ENCODE measurements at regions not wholly inside any gene's neighbourhood (a gene's known extent, or its start where the extent isn't known, plus 50 kb on each side); places are given as distances from the start of the nearest gene placed in this dataset.

GRCh38 chr12:60995256-60995825 is 1264.9 kb upstream of the USP15 start:
- no peak for DNase-seq (ENCODE audit: low read depth in 1 of 2, low spot score in 1 of 2)
- H3K4me3 ChIP-seq = no peak overlapping the region
- H3K9me3 ChIP-seq (ENCODE audit: low read depth) = no peaks in the 10 kb centered on the region
- no peaks in the 10 kb centered on the region for H3K36me3 ChIP-seq
- no peaks in the 10 kb centered on the region for H3K27me3 ChIP-seq
- TF ChIP-seq CTCF (IDR thresholded peaks at IDR 0.05; ENCODE audit: low read depth, low read length) = no peak
- no peaks in the 10 kb centered on the region for H3K4me1 ChIP-seq (ENCODE audit: low read depth)
- no peak overlapping the region for H3K27ac ChIP-seq

GRCh38 chr12:60997869-60998378 is 1262.3 kb upstream of the USP15 start:
- TF ChIP-seq CTCF (IDR thresholded peaks at IDR 0.05; ENCODE audit: low read depth, low read length) = no peak
- H3K9me3 ChIP-seq (ENCODE audit: low read depth) = no peaks in the 10 kb centered on the region

GRCh38 chr12:61009192-61009591 is 1251.0 kb upstream of the USP15 start:
- Histone ChIP-seq H3K27me3 (no peaks in the 10 kb centered on the region), H3K36me3 (no peaks in the 10 kb centered on the region), H3K4me1 (ENCODE audit: low read depth) (no peaks in the 10 kb centered on the region), H3K9me3 (ENCODE audit: low read depth) (peaks cover 3% of the 10 kb centered on the region), H3K4me3 (no peak overlapping the region), H3K27ac (no peak overlapping the region)
- TF ChIP-seq CTCF (IDR thresholded peaks at IDR 0.05; ENCODE audit: low read depth, low read length) = no peak
- DNase-seq (ENCODE audit: low read depth in 1 of 2, low spot score in 1 of 2) = no peak

More at GRCh38 chr12:60997869-60998378, 1262.3 kb upstream of the USP15 start:
- Histone ChIP-seq H3K27me3 (no peaks in the 10 kb centered on the region), H3K27ac (no peak overlapping the region), H3K4me1 (ENCODE audit: low read depth) (no peaks in the 10 kb centered on the region), H3K36me3 (no peaks in the 10 kb centered on the region), H3K4me3 (no peak overlapping the region)
- DNase-seq (ENCODE audit: low read depth in 1 of 2, low spot score in 1 of 2) = no peak

GRCh38 chr12:61011767-61012423 is 1248.3 kb upstream of the USP15 start:
- no peaks in the 10 kb centered on the region for H3K27me3 ChIP-seq
- no peak for DNase-seq (ENCODE audit: low read depth in 1 of 2, low spot score in 1 of 2)
- no peak for TF ChIP-seq CTCF (IDR thresholded peaks at IDR 0.05; ENCODE audit: low read depth, low read length)
- no peak overlapping the region for H3K4me3 ChIP-seq
- H3K36me3 ChIP-seq = no peaks in the 10 kb centered on the region
- peaks cover 3% of the 10 kb centered on the region for H3K9me3 ChIP-seq (ENCODE audit: low read depth)
- H3K27ac ChIP-seq = no peak overlapping the region
- no peaks in the 10 kb centered on the region for H3K4me1 ChIP-seq (ENCODE audit: low read depth)

GRCh38 chr12:61018571-61018970 is 1241.6 kb upstream of the USP15 start:
- Histone ChIP-seq H3K9me3 (ENCODE audit: low read depth) (no peaks in the 10 kb centered on the region), H3K27ac (no peak overlapping the region), H3K36me3 (no peaks in the 10 kb centered on the region), H3K27me3 (no peaks in the 10 kb centered on the region), H3K4me3 (no peak overlapping the region), H3K4me1 (ENCODE audit: low read depth) (no peaks in the 10 kb centered on the region)
- DNase-seq (ENCODE audit: low read depth in 1 of 2, low spot score in 1 of 2) = no peak
- TF ChIP-seq CTCF (IDR thresholded peaks at IDR 0.05; ENCODE audit: low read depth, low read length) = no peak
